KMS-11 (cell line): ENCODE measurements at regions not wholly inside any gene's neighbourhood (a gene's known extent, or its start where the extent isn't known, plus 50 kb on each side); places are given as distances from the start of the nearest gene placed in this dataset.

ENCODE experiments used
- H2AFZ ChIP-seq: fragments of 200-600 bp; sonication (generic); 2 replicates; pipeline ENCODE4 v1.6.1; 2016; ENCODE audit warnings: antibody characterized with exemption, mixed run types, low read depth
- H3K27ac ChIP-seq: fragments of 200-600 bp; sonication (generic); 2 replicates; pipeline ENCODE4 v1.6.1; 2016; ENCODE audit warnings: mild to moderate bottlenecking, mixed run types
- H3K27me3 ChIP-seq: fragments of 200-600 bp; sonication (generic); 2 replicates; pipeline ENCODE4 v1.6.1; 2017; ENCODE audit warnings: mild to moderate bottlenecking, low read depth, mixed run types, moderate library complexity; ENCODE audit not compliant: insufficient read depth
- H3K36me3 ChIP-seq: fragments of 200-600 bp; sonication (generic); 2 replicates; pipeline ENCODE4 v1.6.1; 2017; ENCODE audit warnings: mild to moderate bottlenecking, mixed run types; ENCODE audit not compliant: insufficient read depth
- H3K4me1 ChIP-seq: fragments of 200-600 bp; sonication (generic); 2 replicates; pipeline ENCODE4 v1.6.1; 2016; ENCODE audit warnings: mild to moderate bottlenecking, low read depth, mixed run types; ENCODE audit not compliant: poor library complexity, severe bottlenecking
- H3K4me2 ChIP-seq: fragments of 200-600 bp; sonication (generic); 2 replicates; pipeline ENCODE4 v1.7.0; 2016; ENCODE audit warnings: mild to moderate bottlenecking, mixed run types
- H3K4me3 ChIP-seq: fragments of 200-600 bp; sonication (generic); IDR thresholded peaks from 2 replicates; pipeline ENCODE4 v1.6.1; 2017; ENCODE audit warnings: low read depth, low read length, mixed read lengths; ENCODE audit not compliant: insufficient read depth
- H3K79me2 ChIP-seq: fragments of 200-600 bp; sonication (generic); 2 replicates; pipeline ENCODE4 v1.6.1; 2016; ENCODE audit warnings: low read depth, mixed run types; ENCODE audit not compliant: insufficient read depth
- H3K9ac ChIP-seq: fragments of 200-600 bp; sonication (generic); 2 replicates; pipeline ENCODE4 v1.6.1; 2016; ENCODE audit warnings: mild to moderate bottlenecking, mixed run types
- H4K20me1 ChIP-seq: fragments of 200-600 bp; sonication (generic); 2 replicates; pipeline ENCODE4 v1.6.1; 2016; ENCODE audit warnings: mild to moderate bottlenecking, mixed run types; ENCODE audit not compliant: insufficient read depth
- TF ChIP-seq, protein P1 (sequence below): fragments of 200-600 bp; sonication (generic); conservative IDR thresholded peaks from 2 replicates; pipeline ENCODE4 v1.6.1; 2017; ENCODE audit warnings: low read depth, mild to moderate bottlenecking, antibody characterized with exemption, low read length, moderate library complexity, mixed read lengths

DNA sequence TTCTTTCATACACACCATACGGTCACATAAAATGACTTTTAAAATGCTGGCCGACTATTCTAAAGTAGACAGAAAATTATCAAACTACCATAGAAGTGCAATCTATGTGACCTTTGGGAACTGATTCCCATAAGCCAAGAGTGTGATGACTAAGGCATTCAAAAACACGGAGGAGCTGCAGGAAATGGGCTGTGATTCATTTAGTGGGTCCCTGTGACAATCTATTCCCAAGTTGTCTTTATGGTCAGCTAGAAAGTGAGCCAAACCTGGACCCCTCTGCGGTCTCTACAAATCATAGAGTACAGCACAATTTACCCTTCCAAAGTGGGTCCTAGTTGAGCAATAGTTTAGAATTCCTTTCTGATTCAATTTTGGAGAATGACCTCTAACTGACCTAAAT lies 251.5 kb upstream of the CBLB start:
- Histone ChIP-seq H3K9ac (no peak overlapping the region), H3K36me3 (no peaks in the 10 kb centered on the region), H3K27ac (no peak overlapping the region), H3K79me2 (no peaks in the 10 kb centered on the region), H4K20me1 (no peaks in the 10 kb centered on the region), H3K4me3 (no peak overlapping the region), H3K27me3 (no peaks in the 10 kb centered on the region), H2AFZ (no peak overlapping the region), H3K4me2 (no peak overlapping the region), H3K4me1 (no peaks in the 10 kb centered on the region)
- TF ChIP-seq, protein P1, sequence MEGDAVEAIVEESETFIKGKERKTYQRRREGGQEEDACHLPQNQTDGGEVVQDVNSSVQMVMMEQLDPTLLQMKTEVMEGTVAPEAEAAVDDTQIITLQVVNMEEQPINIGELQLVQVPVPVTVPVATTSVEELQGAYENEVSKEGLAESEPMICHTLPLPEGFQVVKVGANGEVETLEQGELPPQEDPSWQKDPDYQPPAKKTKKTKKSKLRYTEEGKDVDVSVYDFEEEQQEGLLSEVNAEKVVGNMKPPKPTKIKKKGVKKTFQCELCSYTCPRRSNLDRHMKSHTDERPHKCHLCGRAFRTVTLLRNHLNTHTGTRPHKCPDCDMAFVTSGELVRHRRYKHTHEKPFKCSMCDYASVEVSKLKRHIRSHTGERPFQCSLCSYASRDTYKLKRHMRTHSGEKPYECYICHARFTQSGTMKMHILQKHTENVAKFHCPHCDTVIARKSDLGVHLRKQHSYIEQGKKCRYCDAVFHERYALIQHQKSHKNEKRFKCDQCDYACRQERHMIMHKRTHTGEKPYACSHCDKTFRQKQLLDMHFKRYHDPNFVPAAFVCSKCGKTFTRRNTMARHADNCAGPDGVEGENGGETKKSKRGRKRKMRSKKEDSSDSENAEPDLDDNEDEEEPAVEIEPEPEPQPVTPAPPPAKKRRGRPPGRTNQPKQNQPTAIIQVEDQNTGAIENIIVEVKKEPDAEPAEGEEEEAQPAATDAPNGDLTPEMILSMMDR = no peak

DNA sequence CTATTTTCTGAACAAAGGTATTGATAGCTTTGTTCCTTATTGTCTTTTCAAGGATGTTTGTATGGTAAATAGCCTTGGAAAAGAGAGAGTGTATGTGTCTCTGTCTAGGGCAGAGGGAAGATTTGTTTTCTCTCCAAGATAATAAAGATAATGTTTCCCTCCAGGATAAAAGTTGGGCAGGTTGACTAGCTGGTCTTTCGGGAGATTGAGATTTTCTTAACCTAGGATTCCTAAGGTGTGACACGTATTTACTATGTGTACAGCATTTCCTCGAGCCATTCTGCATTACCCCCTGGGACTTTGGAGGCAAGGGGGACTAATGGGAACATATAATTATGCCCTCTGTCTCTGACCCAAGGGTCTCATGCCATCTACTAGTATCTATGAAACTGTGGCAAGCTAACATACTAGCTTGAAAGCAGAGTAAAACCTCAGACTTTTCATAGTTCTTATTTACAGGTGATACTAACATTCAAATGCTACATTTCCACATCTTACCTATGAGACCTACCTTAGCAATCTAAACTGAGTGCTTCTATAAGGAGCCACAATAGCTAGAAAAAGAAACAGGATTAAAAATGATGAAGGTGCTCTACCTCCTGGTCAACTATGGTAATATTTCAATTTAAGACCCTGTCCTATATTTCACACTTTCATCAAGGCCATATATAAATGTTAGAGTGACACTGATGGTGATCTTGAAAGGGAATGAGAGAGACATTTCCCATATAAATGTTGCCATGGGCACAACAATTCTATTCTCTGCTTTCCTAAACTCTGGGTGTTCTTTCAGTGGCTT lies 252.9 kb upstream of the CBLB start:
- H2AFZ ChIP-seq = no peak overlapping the region
- H3K27me3 ChIP-seq = no peaks in the 10 kb centered on the region
- TF ChIP-seq, protein P1 = no peak
- H3K4me3 ChIP-seq = no peak overlapping the region
- H4K20me1 ChIP-seq = no peaks in the 10 kb centered on the region
- no peak overlapping the region for H3K27ac ChIP-seq
- H3K4me1 ChIP-seq = no peaks in the 10 kb centered on the region
- no peaks in the 10 kb centered on the region for H3K79me2 ChIP-seq
- H3K4me2 ChIP-seq = no peak overlapping the region
- no peaks in the 10 kb centered on the region for H3K36me3 ChIP-seq
- H3K9ac ChIP-seq = no peak overlapping the region

DNA sequence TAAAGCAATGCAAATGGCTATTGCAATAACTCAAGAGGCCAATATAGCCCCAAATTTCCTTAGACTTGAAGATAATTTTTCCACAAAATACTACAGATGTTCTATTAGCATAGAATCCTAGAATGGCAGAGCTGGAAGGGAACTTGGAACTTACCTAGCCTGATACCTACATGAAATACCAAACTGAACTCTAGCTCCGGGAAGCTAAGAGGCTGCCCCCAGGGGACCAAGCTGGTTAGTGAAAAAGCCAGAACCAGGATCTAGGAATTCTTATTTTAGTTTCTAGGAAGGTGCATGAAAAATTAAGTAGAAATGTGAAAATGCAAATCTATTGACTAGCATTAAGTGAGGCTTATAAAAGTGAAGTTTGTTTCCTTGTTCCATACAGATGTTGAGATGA lies 256.0 kb upstream of the CBLB start:
- Histone ChIP-seq H2AFZ (no peak overlapping the region), H3K27ac (no peak overlapping the region), H3K27me3 (no peaks in the 10 kb centered on the region), H3K36me3 (no peaks in the 10 kb centered on the region), H3K4me2 (no peak overlapping the region), H3K4me1 (no peaks in the 10 kb centered on the region), H3K9ac (no peak overlapping the region), H3K79me2 (no peaks in the 10 kb centered on the region), H4K20me1 (no peaks in the 10 kb centered on the region), H3K4me3 (no peak overlapping the region)
- TF ChIP-seq, protein P1 = no peak

DNA sequence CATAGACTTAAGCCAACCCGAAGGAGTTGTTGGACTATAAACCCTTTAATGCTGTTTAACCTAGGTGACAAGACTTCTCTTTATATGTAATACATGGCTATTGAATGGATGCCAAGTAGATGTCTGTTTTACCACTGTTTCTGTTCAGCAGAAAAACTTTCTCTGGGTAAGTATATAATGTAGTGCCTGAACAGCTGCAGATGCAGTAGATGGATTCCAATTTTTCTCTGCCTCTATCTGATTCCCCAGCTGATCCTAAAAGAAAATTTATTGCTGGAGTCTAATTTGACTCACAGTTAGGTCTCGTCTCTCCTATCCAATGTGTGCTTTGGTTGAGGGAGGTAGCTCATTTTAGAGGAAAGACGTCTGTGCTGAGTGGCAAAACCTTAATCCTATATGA lies 256.5 kb upstream of the CBLB start:
- Histone ChIP-seq H2AFZ (no peak overlapping the region), H3K27me3 (no peaks in the 10 kb centered on the region), H3K79me2 (no peaks in the 10 kb centered on the region), H3K4me2 (no peak overlapping the region), H3K27ac (no peak overlapping the region), H3K9ac (no peak overlapping the region), H3K36me3 (no peaks in the 10 kb centered on the region), H4K20me1 (no peaks in the 10 kb centered on the region), H3K4me3 (no peak overlapping the region), H3K4me1 (no peaks in the 10 kb centered on the region)
- TF ChIP-seq, protein P1 = no peak
